Esophagus squamous epithelium (tissue), 4 donors: ENCODE measurements at regions not wholly inside any gene's neighbourhood (a gene's known extent, or its start where the extent isn't known, plus 50 kb on each side); places are given as distances from the start of the nearest gene placed in this dataset.

Experiments used
- CTCF ChIP-seq, 6 experiments: fragments of 450-650 bp in 4 of 6; fragments of 200-600 bp in 2 of 6; sonication (generic) in 2 of 6; IDR thresholded peaks; one replicate each; pipeline ENCODE4 v1.5.1; 2016 to 2019; ENCODE audit warnings: antibody characterized with exemption in 6 of 6, mild to moderate bottlenecking in 4 of 6, moderate library complexity in 4 of 6
- POLR2A ChIP-seq, 4 donors: fragments of 450-650 bp; IDR thresholded peaks; one replicate each; pipeline ENCODE4 v1.6.1; 2017; ENCODE audit warnings: antibody characterized with exemption in 4 of 4, mild to moderate bottlenecking in 4 of 4, moderate library complexity in 3 of 4

GRCh38 chr4:126328914-126329313 lies 1014.2 kb downstream of the FAT4 start:
- TF ChIP-seq CTCF (IDR thresholded peaks at IDR 0.05) = no peak
- TF ChIP-seq POLR2A (IDR thresholded peaks at IDR 0.05) = no peak
